CD4-positive, alpha-beta T cell treated with Interferon alpha-2 for 1 hour (primary cell): ENCODE measurements at regions not wholly inside any gene's neighbourhood (a gene's known extent, or its start where the extent isn't known, plus 50 kb on each side); places are given as distances from the start of the nearest gene placed in this dataset.

Experiments used
- DNase-seq, 2 donors: peaks; one replicate each; pipeline ENCODE4 v3.0.0-alpha.2; 2020 to 2022

DNA sequence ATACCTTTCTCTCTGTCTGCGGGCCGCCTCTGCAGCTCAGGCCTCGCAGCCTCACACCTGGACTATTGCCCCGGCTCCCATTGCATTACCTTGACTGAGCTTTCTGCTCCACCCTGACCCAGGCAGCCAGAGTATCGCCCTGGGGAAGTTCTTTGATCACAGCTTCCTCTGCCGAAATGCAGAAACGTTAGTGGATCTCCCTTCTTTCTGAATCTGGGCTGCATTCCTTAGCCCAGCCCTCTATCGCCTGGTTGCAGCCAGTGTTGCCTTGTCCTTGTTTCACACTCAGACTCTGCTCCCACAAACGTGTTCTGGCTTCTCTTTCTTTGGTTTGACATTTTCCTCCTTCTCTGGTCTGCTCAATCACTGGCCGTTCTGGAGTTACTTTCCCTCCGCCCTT, 195.7 kb downstream of the ADAMTS15 start:
- no peak for DNase-seq

DNA sequence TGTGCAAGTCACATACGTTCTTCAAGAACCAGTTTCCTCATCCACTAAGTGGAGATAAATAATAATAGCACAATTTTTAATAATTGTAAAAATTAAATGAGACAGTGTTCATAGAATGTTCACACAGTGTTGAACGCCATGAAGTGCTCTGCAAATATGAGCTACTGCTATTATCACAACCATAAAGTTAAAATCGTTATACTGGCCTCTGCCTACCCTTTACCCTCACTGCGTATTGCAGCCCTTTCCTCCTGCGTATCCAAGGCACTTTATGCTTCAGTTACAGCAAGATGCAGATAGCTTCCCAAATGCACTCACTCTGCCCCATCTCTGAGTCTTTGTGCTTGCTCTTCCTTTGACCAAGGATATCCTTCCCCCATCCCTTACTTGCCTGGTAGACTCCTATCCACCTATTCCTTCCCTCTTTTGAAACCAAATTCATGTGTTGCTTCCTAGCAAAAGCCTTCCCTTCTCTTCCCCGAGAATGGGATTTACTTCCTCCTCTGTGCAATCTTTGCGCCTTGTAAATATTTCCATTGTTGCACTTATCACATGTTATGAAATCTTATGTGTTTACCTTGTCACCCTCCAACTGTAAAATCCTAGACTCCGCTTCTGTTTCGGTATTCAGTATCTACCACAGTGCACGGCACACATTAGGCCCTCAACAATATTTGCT, 196.9 kb downstream of the ADAMTS15 start:
- DNase-seq = no peak

DNA sequence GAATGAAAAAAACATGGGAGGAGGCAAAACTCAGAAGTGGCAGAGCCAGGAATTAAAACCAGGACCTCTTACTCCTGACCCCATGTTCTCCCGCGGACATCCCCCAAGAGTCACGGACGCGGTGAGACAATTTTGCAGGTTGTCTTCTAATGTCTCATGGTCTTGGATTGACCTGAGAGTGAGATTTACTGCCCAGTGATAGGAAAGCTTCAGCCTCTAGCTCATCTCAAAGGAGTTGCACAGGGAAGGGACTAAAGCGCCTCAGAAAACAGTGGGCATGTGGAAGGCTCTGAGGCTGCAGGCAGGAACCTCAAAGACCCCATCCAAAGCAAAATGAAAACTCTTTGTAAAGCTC, 197.4 kb downstream of the ADAMTS15 start:
- no peak for DNase-seq

DNA sequence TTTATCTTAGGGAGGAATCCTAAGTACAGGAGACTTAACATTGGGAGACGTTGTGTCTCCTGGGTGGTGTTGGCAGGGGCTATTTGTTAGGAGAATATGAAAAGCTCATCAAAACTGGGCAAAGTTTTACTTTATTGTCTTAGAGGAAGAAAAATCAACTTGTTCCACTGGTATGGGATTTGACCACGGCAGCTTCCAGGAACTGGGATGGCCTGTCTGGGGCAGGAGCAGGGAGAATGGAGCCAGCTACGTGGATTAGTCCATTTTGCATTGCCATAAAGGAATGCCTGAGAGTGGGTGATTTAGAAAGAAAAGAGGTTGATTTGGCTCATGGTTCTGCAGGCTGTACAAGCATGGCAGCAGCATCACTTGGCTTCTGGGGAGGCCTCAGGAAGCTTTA, 198.4 kb downstream of the ADAMTS15 start:
- DNase-seq = no peak

DNA sequence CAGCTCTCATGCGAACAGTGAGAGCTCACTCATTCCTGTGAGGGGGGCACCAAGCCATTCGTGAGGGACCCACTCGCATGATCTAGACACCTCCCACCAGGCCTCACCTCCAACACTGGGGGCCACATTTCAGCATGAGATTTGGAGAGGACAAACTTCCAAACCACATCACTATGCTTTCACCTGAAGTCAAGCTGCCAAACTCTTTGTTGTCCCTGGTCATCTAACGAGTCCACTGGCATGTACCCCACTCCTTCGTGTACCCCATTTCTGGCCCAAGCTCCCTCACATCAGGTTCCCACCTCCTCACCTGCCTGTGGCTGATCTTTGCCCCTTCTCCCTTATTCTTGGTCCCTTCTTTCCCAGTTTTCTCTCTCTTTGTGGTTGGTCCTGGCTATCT, 198.9 kb downstream of the ADAMTS15 start:
- no peak for DNase-seq

DNA sequence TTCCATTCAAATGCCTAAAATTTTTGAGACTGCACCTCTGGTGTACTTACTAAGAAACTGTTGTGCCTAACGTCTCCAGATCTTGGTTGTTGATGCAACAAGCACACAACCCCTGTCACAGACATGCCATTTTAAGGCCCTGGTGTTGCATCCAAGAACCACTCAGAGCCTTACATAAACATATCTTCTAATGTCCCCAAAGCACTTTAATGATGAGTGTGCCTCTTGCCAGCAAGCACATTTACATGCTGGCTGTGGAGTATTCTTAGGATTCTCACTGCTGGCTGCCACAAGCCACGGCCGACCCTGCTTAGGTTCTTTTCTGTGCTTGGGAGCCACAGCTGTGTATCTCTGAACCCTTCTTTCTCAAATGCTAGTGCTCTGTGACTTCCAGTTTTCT, 201.4 kb downstream of the ADAMTS15 start:
- DNase-seq = no peak

DNA sequence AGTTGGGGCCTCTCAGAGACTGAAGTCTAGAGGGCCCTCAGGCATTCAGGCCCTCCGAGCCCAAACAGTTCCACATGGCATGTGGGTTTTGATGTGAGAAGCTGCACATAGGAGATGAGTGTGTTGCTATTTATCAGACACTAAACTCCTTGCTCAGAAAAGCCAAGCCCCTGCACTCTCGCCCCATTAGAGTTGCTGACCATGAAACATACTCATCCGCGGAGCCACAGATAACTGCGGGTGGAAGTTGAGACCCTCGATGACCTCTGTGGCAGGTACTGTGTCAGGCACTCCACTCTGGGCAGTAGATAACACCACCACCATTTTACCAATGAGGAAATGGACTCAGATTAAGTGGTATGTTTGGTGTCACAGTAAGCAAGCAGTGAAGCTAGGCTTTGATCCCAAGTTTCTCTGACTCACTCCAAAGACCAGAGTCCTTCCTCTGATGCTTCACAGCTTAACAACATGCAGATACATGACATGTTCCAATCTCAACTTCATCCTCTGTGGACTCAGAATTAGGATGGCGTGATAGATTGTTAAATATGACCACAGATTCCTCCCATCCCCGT, 202.1 kb downstream of the ADAMTS15 start:
- no peak for DNase-seq

DNA sequence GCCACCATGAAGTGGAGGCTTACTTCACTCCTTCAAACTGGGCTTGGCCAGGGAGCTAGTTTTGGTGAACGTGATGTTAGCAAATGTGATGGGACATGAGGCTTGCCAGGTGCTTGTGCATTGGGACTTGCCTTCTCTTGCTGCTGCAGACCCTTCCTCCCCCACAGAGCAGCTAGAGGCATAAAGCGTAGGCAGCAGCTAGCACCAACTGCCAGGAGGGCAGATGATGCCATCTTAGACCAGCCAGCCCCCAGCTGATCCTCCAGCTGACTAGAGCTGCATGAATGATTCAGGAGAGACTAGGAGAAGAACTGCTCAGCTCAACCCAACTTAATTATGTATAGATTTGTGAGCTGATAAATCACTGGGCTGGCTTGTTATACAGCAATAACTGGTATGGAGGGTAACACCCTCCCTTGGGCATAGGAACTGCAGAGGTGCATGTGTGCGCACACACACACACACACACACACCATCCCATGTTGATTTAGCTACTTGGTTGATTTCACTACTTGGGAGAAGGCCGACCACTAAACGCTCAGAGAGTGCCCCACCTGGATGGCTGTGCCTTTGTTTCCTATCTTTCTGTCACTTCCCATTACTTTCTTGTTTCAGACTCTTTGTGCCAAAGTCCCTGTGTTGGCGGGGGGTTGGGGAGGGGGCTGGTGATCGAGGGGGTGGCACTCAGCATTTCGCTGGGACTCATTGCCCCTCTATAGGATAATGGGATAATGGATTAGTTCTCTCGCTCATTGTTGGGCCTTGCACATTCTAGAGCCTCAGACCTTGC, 202.8 kb downstream of the ADAMTS15 start:
- no peak for DNase-seq

DNA sequence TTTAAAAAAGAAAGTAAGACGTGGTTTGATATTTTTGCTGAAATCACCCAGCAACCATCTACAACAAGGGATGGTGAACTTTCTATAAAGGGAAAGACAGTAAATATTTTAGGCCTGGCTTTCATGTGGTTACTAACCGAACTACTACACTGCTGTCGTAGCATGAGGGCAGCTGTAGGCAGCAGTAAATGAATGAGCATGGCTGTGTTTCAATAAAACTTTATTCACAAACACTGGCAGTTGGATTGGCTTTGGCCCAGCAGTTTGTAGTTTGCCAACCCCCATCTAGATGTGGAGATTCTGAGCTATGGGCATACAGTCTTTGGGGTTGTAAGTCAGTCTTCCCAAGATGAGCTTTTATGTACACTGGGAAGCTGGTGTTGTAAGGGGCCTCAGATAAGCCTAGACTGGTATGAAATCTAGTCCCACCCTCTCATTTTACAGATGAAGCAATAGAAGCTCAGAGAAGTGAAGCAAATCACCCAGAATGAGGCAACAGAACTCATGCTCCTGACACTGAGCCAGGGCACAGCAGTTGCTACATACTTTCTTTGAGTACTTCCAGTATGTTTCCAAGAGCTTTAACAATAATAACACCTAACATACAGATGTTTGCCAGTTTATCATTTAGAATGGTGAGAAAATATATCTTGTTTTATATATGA, 204.4 kb downstream of the ADAMTS15 start:
- DNase-seq = no peak

DNA sequence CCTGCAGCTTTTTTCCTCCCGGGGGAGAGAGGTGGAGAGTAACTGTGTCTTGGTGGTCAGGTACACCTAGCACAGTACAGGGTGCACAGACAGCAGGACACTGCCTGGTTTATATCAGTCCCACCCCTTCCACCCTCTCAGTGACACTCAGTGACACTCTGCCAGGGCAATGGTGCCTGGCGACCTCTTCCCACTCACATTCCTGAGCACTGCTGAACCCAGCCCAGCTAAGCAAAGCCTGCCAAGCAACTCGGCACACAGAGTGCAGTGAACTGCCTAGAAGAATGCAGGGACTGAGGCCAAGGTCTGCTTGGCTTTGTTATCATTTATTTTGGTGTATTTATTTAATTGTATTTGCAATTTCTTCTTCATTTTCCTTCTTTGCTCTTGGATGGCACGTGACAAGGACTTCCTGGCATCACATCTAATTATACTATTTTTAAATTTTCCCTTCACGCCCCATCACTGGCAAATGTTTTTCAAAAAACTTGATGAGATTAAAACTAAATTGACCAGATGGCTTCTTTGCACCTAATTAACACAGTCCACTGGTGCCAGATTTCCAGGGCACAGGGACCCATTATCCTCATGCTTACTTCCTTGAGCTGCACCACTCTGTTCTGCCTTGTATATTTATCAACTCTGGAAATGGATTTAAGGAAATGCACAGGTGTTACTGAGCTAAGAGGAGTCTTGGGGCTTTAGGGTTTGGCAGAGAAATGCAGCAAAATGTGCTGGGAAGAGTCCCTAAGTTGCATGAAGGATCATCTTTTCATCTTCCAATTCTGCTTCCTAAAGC, 205.6 kb downstream of the ADAMTS15 start:
- DNase-seq = no peak

DNA sequence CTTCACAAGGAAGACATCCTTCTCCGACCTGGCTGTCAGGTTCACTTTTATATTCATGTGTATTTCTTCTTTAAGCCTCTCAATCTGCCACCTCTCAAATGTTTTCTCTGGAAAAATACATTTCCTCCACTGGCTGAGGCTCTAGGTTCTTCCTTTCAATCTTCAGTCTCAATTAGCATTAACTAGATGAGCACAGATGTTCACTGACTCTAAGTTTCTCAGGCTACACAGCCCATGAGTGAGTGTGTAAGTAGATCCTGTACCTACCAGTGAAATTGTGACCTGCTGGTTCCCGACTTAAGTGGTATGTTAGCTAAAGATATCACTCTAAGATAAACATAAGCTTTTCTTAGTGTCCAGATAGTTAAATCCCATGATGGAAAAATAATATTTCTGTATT, 206.9 kb downstream of the ADAMTS15 start:
- no peak for DNase-seq

DNA sequence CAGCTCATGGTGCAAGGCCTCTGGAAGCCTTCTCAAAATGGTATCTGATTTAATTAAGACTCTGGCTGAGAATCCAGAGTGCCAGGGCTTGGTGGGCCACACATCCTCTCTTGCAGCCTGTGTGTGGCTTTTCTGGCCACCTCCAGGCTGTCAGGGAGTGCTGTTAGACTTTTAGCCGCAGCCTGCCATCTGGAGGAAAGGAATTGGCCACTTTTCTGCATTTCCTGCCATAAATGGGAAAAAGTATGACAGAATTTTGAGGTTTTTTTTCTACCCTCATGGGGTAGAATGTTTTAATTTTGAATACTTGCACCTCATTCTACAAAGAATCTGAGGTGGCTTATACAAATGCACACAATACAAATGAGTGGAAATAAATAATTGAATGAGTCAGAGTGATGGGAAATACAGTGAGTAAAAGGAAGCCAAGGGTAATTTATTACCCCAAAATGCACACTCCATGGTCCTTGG, 218.4 kb downstream of the ADAMTS15 start:
- DNase-seq = no peak

DNA sequence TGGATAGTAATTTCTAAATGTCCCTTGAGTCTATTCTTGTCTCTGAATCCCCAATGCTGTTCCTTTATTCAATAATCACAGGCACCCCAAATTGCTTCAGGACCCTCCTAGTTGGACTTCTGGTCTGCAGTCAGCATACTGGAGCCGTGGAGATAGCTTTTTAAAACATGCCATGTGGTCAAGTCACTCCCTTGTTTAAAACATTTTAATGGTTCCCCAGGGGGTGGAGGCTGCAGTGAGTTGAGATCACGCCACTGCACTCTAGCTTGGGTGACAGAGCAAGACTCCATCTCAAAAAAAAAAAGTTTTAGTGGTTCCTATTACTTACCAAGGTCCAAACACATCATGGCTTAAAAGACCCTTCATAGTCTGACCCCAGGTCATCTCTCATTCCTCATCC, 220.3 kb downstream of the ADAMTS15 start:
- no peak for DNase-seq

DNA sequence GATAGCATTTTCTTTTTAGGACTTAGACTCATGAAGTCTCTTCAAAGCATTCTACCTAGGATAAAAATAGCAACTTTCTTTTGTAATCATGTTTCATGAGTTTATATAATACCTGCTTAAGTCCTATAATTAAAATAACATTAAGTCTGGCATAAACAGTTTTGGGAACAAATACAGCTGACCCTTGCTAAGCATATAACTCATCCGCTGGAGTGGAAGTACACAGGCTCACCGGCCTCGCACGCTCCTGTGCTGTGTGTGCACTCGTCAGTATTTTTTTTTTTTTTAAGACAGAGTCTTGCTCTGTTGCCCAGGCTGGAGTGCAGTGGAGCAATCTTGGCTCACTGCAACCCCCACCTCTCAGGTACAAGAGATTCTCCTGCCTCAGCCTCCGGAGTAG, 221.8 kb downstream of the ADAMTS15 start:
- DNase-seq = no peak

DNA sequence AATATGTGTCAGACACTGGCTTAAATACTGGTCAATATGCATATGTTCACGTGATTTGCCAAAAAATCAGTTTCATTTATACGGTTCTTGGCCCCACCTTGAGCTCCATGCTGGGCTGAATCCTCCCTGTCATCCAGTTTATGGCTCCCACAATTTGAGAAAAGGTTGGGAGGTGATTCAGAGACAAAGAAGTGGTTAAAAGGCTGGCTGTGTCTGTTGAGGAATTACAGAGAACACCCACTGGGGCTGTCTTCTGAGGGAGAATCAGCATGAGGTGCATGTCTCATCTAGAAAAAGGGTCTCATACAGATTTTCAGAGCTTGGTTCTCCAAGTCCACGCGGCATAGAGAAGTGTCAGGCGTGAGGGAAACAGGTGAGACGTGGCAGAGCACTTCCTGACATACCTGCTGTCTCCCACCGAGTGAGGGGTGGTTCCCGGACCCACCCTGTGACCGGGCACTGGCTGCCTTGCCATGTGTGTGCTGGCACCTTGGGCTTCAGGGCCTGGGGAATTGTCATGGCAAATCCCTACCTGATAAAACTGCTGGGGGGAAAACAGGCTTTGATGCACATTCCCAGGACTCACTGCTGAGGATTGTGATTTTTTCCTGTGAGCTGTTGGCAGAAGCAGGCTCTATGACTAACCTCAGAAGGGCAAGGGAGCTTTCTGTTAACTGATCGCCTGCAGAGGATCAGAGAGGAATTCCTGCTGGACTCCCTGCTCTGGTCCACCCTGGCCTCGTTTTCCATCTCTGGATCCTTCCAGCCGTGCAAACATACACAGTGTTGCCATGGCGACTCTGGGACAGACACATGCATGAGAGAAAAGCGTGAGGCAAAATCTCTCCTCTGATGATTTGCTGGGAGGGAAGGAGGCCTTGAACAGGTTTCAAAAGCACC, 223.6 kb downstream of the ADAMTS15 start:
- DNase-seq = no peak

DNA sequence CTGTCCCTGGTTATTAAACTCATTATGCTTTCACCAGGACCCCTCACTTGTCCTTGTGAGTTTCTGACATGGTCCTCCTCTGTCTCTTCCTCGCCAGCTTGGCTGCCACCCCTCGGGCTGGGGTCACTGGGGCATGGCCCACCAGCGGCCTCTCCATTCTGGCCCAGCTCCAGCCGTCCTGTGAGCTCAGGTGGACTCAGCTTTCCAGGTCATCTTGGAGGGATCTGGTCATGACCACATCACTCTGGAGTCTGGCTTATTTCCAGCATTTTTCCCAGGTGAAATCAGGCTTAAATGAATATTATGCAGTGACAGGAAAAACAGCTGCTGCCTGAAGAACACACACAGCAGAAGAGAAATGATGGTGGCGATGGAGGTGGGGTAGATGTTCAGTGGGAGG, 224.5 kb downstream of the ADAMTS15 start:
- no peak for DNase-seq

DNA sequence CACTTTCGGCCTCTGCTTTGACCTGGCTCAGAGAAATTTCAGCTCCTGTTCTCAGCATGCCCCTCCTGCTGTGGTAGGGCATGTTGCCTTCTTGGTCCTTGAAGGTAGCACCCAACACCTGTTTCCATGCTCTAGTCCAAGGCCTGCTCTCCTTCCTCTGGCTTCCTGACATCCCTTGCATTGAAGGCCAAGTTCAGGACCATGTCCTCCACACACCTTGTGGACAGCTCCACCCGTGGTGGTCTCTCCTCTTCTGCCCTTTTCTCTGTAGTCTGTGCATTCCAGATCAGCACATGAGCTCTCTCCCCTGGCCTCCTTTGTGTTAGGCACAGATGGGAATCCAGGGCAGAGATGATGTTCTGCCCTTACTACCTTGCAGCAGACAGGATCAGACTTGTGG, 225.3 kb downstream of the ADAMTS15 start:
- no peak for DNase-seq

DNA sequence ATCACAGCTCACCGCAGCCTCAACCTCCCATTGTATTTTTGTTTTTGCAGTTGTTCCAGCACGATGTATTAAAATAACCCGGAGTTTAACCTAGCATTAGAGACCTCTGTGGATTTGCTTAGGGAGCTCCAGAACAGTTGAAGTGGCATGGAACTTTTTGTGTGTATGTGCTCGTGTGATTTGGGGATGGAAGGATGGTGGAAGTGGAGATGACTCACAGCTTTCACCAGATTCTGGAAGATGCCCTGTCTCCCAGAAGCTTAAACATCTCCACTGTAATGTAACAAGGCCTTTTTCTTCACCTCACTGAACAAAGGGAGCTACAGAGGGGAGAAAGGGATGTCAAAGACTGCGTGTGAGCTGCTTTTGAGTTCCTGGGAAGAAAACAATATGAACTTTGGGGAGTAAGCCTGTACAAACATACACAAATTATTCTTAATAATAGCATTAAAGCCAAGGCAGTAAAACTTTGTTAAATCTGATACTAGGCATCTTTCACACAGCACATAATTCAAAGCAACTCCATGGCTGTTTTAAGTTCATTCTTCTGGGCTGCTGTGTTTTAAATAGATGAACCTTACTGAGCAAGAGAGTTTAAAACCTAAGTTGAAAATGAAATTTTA, 226.4 kb downstream of the ADAMTS15 start:
- no peak for DNase-seq

DNA sequence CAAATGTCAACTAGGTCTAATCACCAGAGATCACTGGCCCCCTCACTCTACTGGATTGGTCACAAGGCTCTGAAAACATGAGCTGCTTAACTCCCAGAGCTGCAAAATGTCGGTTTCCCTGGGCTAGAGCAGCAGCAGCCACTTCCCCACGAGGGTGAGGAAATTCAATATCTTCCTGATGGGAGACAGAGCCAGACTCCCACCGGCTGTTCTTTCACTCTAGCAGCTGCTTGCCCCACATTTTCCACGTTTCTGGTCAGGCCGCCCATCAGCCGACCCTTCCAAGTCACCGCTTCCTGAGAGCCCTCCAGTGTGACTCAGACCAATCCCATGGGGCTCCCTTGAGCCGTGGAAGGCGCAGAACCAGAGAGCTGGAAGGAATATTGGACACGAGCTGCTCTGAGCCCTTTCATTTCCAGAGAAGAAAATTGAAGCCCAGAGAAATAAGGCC, 227.0 kb downstream of the ADAMTS15 start:
- DNase-seq = no peak

DNA sequence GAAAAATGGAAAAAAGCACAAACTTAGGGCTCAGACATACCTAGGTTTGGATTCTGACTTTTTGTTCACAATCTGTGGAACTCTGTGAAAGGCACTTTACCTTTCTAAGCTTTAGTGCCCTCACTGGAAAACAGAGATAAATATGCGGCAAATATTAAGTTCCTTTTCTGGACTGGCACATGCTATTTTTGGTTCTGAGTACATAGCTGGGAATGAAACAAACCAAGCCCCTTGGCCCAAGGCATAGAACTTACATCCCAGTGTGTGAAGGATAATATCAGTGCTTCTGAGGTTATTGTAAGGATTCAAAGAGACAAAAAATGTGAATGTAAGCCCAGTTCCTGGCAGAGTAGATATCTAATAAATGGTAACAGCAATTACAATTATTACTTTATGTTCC, 227.5 kb downstream of the ADAMTS15 start:
- DNase-seq = no peak

DNA sequence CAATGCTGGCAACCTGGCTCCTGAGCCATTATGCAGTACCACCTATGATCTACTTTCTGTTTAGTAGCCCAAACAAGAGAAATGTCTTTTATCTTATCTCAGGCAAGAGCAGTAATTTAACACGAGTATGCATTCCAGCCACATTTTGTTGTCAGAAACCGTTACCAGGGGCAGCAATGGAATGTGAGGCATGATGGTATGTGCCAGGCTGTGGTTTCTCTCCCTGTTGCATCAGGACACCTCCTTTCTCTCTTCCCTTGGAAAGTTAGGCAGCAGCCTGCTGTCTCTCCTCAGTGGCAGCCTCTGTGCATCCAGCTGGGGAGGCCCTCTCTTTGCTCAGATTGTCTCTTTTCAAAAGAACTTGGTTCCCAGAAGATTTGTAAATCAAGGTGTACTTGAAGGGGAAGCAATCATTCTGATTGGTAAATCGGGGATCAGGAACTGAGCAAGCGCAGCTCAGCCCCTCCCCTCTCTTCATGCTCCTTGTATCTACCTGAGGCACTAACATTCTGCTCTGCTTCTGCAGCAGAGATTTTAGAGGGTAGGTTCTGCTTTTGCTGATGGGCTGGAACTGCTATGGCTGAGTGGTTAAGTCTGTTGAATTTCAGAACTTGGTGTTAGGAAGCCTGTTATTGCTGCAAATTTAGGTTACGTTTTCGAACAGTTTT, 229.2 kb downstream of the ADAMTS15 start:
- DNase-seq = no peak
